GM10266 (cell line): ENCODE measurements at regions not wholly inside any gene's neighbourhood (a gene's known extent, or its start where the extent isn't known, plus 50 kb on each side); places are given as distances from the start of the nearest gene placed in this dataset.
"Not testable (repeated sequence)": the region's sequence is repeated elsewhere in the genome, so short reads cannot be mapped to it uniquely, and the experiment has no call there.

Experiments used
- DNase-seq: peaks from one replicate; pipeline ENCODE4 v3.0.0; 2012; ENCODE audit errors: extremely low spot score
- TF ChIP-seq, protein P1 (sequence below): IDR thresholded peaks from 2 replicates; pipeline ENCODE4 v1.5.1; 2012; ENCODE audit warnings: mild to moderate bottlenecking, low read depth; ENCODE audit not compliant: control insufficient read depth, insufficient read depth; ENCODE audit errors: missing control alignments

DNA sequence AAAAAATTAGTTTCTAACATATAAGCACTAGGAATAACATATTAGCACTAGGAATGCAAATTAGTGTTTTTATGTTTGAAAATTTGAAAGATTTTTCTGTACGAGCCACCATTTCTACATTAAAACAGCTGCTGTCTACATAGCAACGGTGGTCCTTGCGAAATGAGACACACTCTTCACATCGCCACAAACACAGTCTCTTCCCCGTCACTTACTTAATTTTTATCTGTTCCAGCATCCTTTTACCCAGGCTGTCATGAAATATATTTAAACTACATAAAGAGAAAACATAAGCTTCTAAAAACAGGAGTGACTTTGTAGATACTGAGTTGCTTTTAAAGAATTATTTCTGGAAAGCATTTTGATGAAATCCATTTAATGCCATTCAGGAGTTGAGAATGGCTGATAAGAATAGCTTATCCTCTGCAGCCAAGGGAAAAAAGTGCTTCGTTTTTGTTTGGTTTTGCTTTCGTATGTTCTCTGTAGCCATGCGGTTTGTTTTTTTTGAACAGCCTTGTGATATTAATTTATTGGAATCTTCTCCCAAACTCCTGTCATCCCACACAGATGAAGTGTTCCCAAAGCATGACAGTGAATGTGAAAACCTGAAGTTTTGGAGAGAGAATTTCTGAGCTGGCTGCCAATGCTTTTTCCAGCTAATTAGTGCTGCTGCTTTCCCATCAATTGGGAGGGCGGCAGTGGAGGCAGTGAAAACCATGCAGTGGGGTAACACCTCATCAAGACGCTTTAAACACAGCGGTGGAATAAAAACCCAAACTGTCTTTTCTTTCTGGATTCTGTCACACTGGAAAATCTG is 603.7 kb upstream of the ADARB2 start:
- DNase-seq: no peak

GRCh38 chr10:2335626-2336025 is 598.3 kb upstream of the ADARB2 start:
- TF ChIP-seq, protein P1, sequence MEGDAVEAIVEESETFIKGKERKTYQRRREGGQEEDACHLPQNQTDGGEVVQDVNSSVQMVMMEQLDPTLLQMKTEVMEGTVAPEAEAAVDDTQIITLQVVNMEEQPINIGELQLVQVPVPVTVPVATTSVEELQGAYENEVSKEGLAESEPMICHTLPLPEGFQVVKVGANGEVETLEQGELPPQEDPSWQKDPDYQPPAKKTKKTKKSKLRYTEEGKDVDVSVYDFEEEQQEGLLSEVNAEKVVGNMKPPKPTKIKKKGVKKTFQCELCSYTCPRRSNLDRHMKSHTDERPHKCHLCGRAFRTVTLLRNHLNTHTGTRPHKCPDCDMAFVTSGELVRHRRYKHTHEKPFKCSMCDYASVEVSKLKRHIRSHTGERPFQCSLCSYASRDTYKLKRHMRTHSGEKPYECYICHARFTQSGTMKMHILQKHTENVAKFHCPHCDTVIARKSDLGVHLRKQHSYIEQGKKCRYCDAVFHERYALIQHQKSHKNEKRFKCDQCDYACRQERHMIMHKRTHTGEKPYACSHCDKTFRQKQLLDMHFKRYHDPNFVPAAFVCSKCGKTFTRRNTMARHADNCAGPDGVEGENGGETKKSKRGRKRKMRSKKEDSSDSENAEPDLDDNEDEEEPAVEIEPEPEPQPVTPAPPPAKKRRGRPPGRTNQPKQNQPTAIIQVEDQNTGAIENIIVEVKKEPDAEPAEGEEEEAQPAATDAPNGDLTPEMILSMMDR: no peak
- DNase-seq: no peak

More for the DNA sequence above, 603.7 kb upstream of the ADARB2 start:
- TF ChIP-seq, protein P1: no peak

GRCh38 chr10:2334575-2334974 is 597.2 kb upstream of the ADARB2 start:
- no peak for DNase-seq
- TF ChIP-seq, protein P1: no peak

DNA sequence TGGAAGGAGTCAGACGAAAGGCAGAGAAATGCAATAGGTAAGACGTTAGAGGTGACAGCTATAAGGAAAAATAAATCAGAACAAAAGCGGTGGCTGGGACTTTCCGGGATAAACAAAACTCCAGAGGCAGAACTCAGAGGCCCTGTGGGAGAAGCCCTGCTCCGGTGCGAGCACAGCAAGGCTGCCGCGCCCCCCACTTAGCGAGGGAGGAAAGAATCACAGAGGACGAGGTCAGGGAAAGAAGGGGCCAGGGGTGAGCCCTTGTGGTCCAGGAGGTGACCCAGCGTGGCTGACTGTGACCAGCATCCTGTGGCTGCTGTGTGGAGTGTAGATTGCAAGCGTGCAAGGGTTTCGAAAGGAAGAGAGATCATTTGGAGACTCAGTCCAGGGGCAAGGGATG is 591.8 kb upstream of the ADARB2 start:
- no peak for DNase-seq
- TF ChIP-seq, protein P1: no peak

DNA sequence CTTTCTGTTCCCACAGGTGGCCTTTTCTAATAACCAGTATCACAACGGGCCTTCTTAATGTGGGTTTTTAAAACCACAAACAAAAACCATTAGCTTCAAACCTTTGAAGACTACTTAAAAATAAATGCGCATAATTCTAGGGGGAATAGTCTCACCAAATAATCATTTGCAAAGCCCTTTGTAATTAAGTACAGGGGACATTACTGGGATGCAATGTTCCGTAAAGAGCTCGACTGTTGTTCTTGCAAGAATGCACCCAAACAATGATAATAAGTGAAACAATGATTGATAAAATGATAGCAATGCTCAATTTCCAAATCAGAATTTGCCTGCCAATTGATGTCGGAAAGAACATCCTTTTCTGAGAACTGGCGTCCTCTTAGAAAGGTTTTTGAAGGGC is 589.1 kb upstream of the ADARB2 start:
- DNase-seq: no peak

DNA sequence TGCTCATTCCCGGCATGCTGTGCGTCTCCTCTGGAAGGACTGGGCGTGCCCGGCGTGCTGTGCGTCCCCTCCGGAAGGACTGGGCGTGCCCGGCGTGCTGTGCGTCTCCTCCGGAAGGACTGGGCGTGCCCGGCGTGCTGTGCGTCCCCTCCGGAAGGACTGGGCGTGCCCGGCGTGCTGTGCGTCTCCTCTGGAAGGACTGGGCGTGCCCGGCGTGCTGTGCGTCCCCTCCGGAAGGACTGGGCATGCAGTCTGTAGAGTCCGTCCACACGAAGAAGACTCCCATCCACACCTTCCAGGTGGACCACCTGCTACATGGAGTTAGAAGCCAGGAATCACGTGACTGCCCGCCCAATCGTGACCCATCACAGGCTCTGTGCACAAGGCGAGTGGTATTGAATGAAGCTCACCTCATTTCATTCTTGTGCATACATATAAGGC is 577.7 kb upstream of the ADARB2 start:
- not testable (repeated sequence) for DNase-seq

More for the DNA sequence above, 589.1 kb upstream of the ADARB2 start:
- TF ChIP-seq, protein P1: no peak

DNA sequence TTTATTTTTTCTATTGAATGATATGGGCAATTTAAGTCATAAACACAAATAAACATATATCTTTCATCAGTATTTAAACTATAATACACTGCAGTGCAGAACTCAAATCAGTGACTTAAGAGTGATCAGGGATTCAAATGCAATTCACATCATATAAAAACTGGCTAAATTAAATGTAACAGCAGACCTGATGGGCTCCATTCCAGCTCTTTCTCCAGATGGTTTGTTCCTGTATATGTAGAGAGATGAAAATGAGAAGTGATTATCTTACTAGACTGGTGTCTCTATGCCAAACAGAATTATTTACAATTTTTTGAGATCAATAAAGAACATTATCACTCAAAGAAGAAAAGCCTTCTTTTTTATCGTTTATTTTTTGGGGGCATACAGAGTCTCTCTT is 568.8 kb upstream of the ADARB2 start:
- no peak for DNase-seq
- TF ChIP-seq, protein P1: no peak
